H1 (cell line): ENCODE measurements at regions not wholly inside any gene's neighbourhood (a gene's known extent, or its start where the extent isn't known, plus 50 kb on each side); places are given as distances from the start of the nearest gene placed in this dataset.

ENCODE experiments used
- CTCF ChIA-PET: fragments of 300-600 bp; sonication (Branson Sonifier 250); formaldehyde crosslinking; loops from one replicate; lab custom pipeline; 2021; ENCODE audit not compliant: partially characterized antibody; lab: Charles Lee
- POLR2A ChIA-PET: fragments of 300-600 bp; sonication (Branson Sonifier 250); formaldehyde crosslinking; loops from one replicate; lab custom pipeline; 2021; ENCODE audit warnings: inconsistent platforms; ENCODE audit not compliant: partially characterized antibody; lab: Charles Lee
- DNase-seq, 2 experiments: peaks; one replicate each; pipeline versions ENCODE4 v3.0.0 to v3.0.0-alpha.2; 2010 to 2022; ENCODE audit warnings: low spot score in 2 of 2, low read depth in 1 of 2, mixed read lengths in 1 of 2
- FAIRE-seq: peaks from 2 replicates; lab custom pipeline; 2011; peaks lifted over from hg19 to GRCh38; lab: Jason Lieb, UNC
- H2AFZ ChIP-seq: 2 replicates; pipeline ENCODE4 v1.8.1; 2012; ENCODE audit warnings: low read length, inconsistent platforms
- H2AK5ac ChIP-seq: 2 replicates; pipeline ENCODE4 v1.6.1; 2013; ENCODE audit warnings: low read depth, low read length
- H2BK120ac ChIP-seq: replicated peaks from 2 replicates; pipeline ENCODE3; 2013; ENCODE audit warnings: low read depth, low read length, inconsistent platforms
- H2BK12ac ChIP-seq: 2 replicates; pipeline ENCODE4 v1.6.1; 2013; ENCODE audit warnings: low read depth, low read length
- H2BK15ac ChIP-seq: 2 replicates; pipeline ENCODE4 v1.6.1; 2013; ENCODE audit warnings: low read length
- H2BK20ac ChIP-seq: 2 replicates; pipeline ENCODE4 v1.6.1; 2013; ENCODE audit warnings: low read length
- H2BK5ac ChIP-seq: 2 replicates; pipeline ENCODE4 v1.6.1; 2013; ENCODE audit warnings: low read depth, low read length
- H3K14ac ChIP-seq: 2 replicates; pipeline ENCODE4 v1.6.1; 2013; ENCODE audit warnings: inconsistent platforms; ENCODE audit not compliant: insufficient read length
- H3K18ac ChIP-seq: 2 replicates; pipeline ENCODE4 v1.6.1; 2013; ENCODE audit warnings: low read length; ENCODE audit errors: extremely low read depth
- H3K23ac ChIP-seq: 2 replicates; pipeline ENCODE4 v1.6.1; 2013; ENCODE audit warnings: inconsistent platforms; ENCODE audit not compliant: insufficient read length
- H3K23me2 ChIP-seq: 2 replicates; pipeline ENCODE4 v1.6.1; 2013; ENCODE audit warnings: low read depth, low read length
- H3K27ac ChIP-seq: 2 replicates; pipeline ENCODE4 v1.6.1; 2011; ENCODE audit warnings: low read depth, low read length, inconsistent platforms
- H3K27me3 ChIP-seq, 4 experiments: replicated peaks in 1 of 4; 1 replicate in 1 of 4; 2 replicates in 3 of 4; pipeline versions ENCODE4 v1.6.1 to v1.8.1; 2011 to 2013; ENCODE audit warnings: low read length in 3 of 4, mild to moderate bottlenecking in 3 of 4, inconsistent platforms in 2 of 4, mixed read lengths in 2 of 4, moderate library complexity in 1 of 4; ENCODE audit not compliant: control insufficient read depth in 3 of 4, insufficient read depth in 3 of 4; ENCODE audit errors: extremely low read depth in 1 of 4
- H3K36me3 ChIP-seq, 4 experiments: 2 replicates each; pipeline versions ENCODE4 v1.6.1 to v1.8.1; 2011 to 2013; ENCODE audit warnings: mild to moderate bottlenecking in 4 of 4, low read length in 3 of 4, moderate library complexity in 2 of 4, control low read depth in 1 of 4, inconsistent platforms in 1 of 4; ENCODE audit not compliant: insufficient read depth in 4 of 4, control insufficient read depth in 2 of 4
- H3K4ac ChIP-seq: replicated peaks from 2 replicates; pipeline ENCODE3; 2013; ENCODE audit warnings: low read length, low read depth, mixed read lengths, inconsistent platforms; ENCODE audit not compliant: insufficient read length
- H3K4me1 ChIP-seq, 4 experiments: replicated peaks in 1 of 4; 1 replicate in 1 of 4; 2 replicates in 3 of 4; pipeline versions ENCODE4 v1.6.1 to v1.8.1; 2011 to 2013; ENCODE audit warnings: low read length in 3 of 4, inconsistent platforms in 2 of 4, mixed read lengths in 1 of 4; ENCODE audit not compliant: insufficient read depth in 4 of 4, control insufficient read depth in 3 of 4
- H3K4me2 ChIP-seq, 2 experiments: 2 replicates each; pipeline versions ENCODE4 v1.6.1 to v1.8.1; 2011 to 2013; ENCODE audit warnings: low read depth in 2 of 2, low read length in 2 of 2, control low read depth in 1 of 2, inconsistent platforms in 1 of 2, mild to moderate bottlenecking in 1 of 2; ENCODE audit not compliant: insufficient read depth in 1 of 2
- H3K4me3 ChIP-seq, 4 experiments: fragments of 200-600, 300-600 bp in 1 of 4; sonication (generic), shearing (Covaris generic), sonication (Bioruptor Twin) in 1 of 4; 2 replicates each; pipeline versions ENCODE4 v1.5.1 to v1.8.1; 2011 to 2016; ENCODE audit warnings: low read length in 4 of 4, low read depth in 3 of 4, control low read depth in 2 of 4, inconsistent platforms in 2 of 4, mild to moderate bottlenecking in 2 of 4, mixed read lengths in 1 of 4, moderate library complexity in 1 of 4; ENCODE audit not compliant: insufficient read depth in 2 of 4; ENCODE audit errors: extremely low read depth in 1 of 4
- H3K56ac ChIP-seq: replicated peaks from 2 replicates; pipeline ENCODE3; 2013; ENCODE audit warnings: low read depth, mild to moderate bottlenecking, mixed read lengths, low read length, inconsistent platforms; ENCODE audit not compliant: insufficient read length
- H3K79me1 ChIP-seq: 2 replicates; pipeline ENCODE4 v1.6.1; 2013; ENCODE audit warnings: low read depth, low read length, control low read depth
- H3K79me2 ChIP-seq, 2 experiments: 2 replicates each; pipeline versions ENCODE4 v1.6.1 to v1.8.1; 2012 to 2013; ENCODE audit warnings: low read length in 2 of 2, mild to moderate bottlenecking in 2 of 2, inconsistent platforms in 1 of 2; ENCODE audit not compliant: insufficient read depth in 2 of 2, control insufficient read depth in 1 of 2
- H3K9ac ChIP-seq, 4 experiments: replicated peaks in 1 of 4; 1 replicate in 1 of 4; 2 replicates in 3 of 4; pipeline versions ENCODE4 v1.6.1 to v1.8.1; 2011 to 2013; ENCODE audit warnings: low read depth in 3 of 4, low read length in 3 of 4, control low read depth in 2 of 4, mild to moderate bottlenecking in 2 of 4, moderate library complexity in 2 of 4, inconsistent platforms in 1 of 4; ENCODE audit errors: extremely low read depth in 1 of 4
- H3K9me3 ChIP-seq, 2 experiments: 2 replicates each; pipeline versions ENCODE4 v1.6.1 to v1.8.1; 2012 to 2013; ENCODE audit warnings: mild to moderate bottlenecking in 2 of 2, moderate library complexity in 2 of 2, control low read depth in 1 of 2, inconsistent platforms in 1 of 2, low read depth in 1 of 2, low read length in 1 of 2, mixed read lengths in 1 of 2; ENCODE audit not compliant: insufficient read depth in 2 of 2
- H4K20me1 ChIP-seq, 2 experiments: replicated peaks in 1 of 2; 2 replicates each; pipeline versions ENCODE3 to v1.8.1; 2011 to 2013; ENCODE audit warnings: inconsistent platforms in 2 of 2, low read length in 2 of 2, mild to moderate bottlenecking in 1 of 2; ENCODE audit not compliant: insufficient read depth in 2 of 2, control insufficient read depth in 1 of 2
- H4K5ac ChIP-seq: 2 replicates; pipeline ENCODE4 v1.6.1; 2013; ENCODE audit warnings: low read length, low read depth, mixed read lengths, inconsistent platforms; ENCODE audit not compliant: insufficient read length
- H4K8ac ChIP-seq: 2 replicates; pipeline ENCODE4 v1.8.0; 2013; ENCODE audit warnings: mild to moderate bottlenecking, moderate library complexity, low read length, inconsistent platforms; ENCODE audit not compliant: insufficient read depth; ENCODE audit errors: extremely low read depth
- H4K91ac ChIP-seq: replicated peaks from 2 replicates; pipeline ENCODE3; 2013; ENCODE audit warnings: low read length, mixed read lengths, inconsistent platforms; ENCODE audit not compliant: insufficient read length
- EZH2 ChIP-seq: fragments of 200-600 bp; sonication (generic); IDR thresholded peaks from 2 replicates; pipeline ENCODE4 v1.7.1; 2012; ENCODE audit warnings: low read depth, mild to moderate bottlenecking, moderate library complexity, low read length, inconsistent platforms; ENCODE audit not compliant: severe bottlenecking
- HDAC6 ChIP-seq: IDR thresholded peaks from one replicate; pipeline ENCODE4 v1.7.1; 2012; ENCODE audit warnings: low read depth, mild to moderate bottlenecking, inconsistent platforms, low read length, moderate library complexity
- RNF2 ChIP-seq: fragments of 200-900, 300-1000 bp; sonication (generic); IDR thresholded peaks from 2 replicates; pipeline ENCODE4 v1.7.1; 2016; ENCODE audit warnings: borderline replicate concordance, low read depth, mild to moderate bottlenecking, antibody characterized with exemption, low read length; ENCODE audit not compliant: poor library complexity, severe bottlenecking; ENCODE audit errors: missing control alignments
- TCF12 ChIP-seq: IDR thresholded peaks from 2 replicates; pipeline ENCODE4 v1.6.1; 2011; ENCODE audit warnings: low read depth, mild to moderate bottlenecking, low read length
- WGBS, 2 experiments: shearing (Covaris generic) in 1 of 2; methylation state at CpG; one replicate each; pipeline versions ENCODE4 v1.1.6 to v1.1.7; 2013 to 2015; ENCODE audit warnings: low lambda C conversion rate in 2 of 2, mixed read lengths in 2 of 2, inconsistent platforms in 1 of 2, low coverage in 1 of 2, missing lambda C conversion rate in 1 of 2; ENCODE audit not compliant: insufficient replicate concordance in 2 of 2, insufficient coverage in 1 of 2, insufficient read length in 1 of 2; ENCODE audit errors: extremely low coverage in 1 of 2, missing lambda C conversion rate in 1 of 2; 5-methylcytosine and 5-hydroxymethylcytosine counted together
- TF ChIP-seq, protein P1 (sequence below): IDR thresholded peaks from 2 replicates; pipeline ENCODE4 v1.6.1; 2012; ENCODE audit warnings: inconsistent platforms
- TF ChIP-seq, protein P2 (sequence below): IDR thresholded peaks from 2 replicates; pipeline ENCODE4 v1.6.1; 2012; ENCODE audit warnings: inconsistent platforms
- TF ChIP-seq, protein P3 (sequence below): IDR thresholded peaks from 2 replicates; pipeline ENCODE4 v1.6.1; 2011; ENCODE audit warnings: low read depth, mild to moderate bottlenecking, low read length; ENCODE audit not compliant: insufficient read depth

DNA sequence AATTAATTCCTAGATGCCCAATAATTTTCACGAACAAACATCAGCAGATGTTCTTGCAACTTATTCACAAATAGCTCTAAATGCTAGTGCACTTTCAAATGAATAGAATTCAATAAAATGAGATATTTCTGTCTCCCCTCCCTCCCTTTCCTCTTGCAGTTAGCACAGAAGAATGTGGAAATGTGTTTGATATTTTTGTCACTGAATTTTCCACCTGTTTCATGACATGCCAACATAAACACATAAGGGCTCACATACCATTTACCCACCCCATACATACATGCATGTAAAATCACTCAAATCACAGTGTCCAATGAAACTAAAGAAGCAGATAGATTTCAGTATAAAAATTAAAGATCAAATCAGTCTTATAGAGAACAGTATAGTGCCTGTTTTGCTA lies 746.9 kb upstream of the MARCKS start:
- Histone ChIP-seq H4K8ac (no peak overlapping the region), H2BK120ac (no peak overlapping the region), H4K5ac (no peak overlapping the region), H2BK15ac (no peak overlapping the region), H3K27me3 (no peaks in the 10 kb centered on the region), H3K18ac (no peak overlapping the region), H3K23ac (no peak overlapping the region), H4K91ac (no peak overlapping the region), H3K4me3 (no peak overlapping the region), H3K56ac (no peak overlapping the region), H3K23me2 (no peaks in the 10 kb centered on the region), H4K20me1 (no peaks in the 10 kb centered on the region), H3K79me1 (no peaks in the 10 kb centered on the region), H3K27ac (no peak overlapping the region), H3K79me2 (no peaks in the 10 kb centered on the region), H3K14ac (no peak overlapping the region), H3K4me1 (no peaks in the 10 kb centered on the region), H2AK5ac (no peak overlapping the region), H2BK5ac (no peak overlapping the region), H2AFZ (no peak overlapping the region), H3K9me3 (no peaks in the 10 kb centered on the region; a peak in 1 of 4 replicates), H2BK12ac (no peak overlapping the region), H3K4ac (no peak overlapping the region), H3K4me2 (no peak overlapping the region), H3K9ac (no peak overlapping the region), H2BK20ac (no peak overlapping the region), H3K36me3 (no peaks in the 10 kb centered on the region)
- TF ChIP-seq EZH2 (no peak), RNF2 (no peak), HDAC6 (no peak), TCF12 (no peak)
- TF ChIP-seq, protein P1, sequence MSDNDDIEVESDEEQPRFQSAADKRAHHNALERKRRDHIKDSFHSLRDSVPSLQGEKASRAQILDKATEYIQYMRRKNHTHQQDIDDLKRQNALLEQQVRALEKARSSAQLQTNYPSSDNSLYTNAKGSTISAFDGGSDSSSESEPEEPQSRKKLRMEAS = no peak
- TF ChIP-seq, protein P2, sequence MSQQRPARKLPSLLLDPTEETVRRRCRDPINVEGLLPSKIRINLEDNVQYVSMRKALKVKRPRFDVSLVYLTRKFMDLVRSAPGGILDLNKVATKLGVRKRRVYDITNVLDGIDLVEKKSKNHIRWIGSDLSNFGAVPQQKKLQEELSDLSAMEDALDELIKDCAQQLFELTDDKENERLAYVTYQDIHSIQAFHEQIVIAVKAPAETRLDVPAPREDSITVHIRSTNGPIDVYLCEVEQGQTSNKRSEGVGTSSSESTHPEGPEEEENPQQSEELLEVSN = no peak
- TF ChIP-seq, protein P3, sequence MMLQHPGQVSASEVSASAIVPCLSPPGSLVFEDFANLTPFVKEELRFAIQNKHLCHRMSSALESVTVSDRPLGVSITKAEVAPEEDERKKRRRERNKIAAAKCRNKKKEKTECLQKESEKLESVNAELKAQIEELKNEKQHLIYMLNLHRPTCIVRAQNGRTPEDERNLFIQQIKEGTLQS = no peak
- ChIA-PET CTCF (interaction anchor here (0.6 kb wide), 1 partner anchor 359 kb away, joined by 3 read pairs; no protein-coding TSS in a partner anchor), POLR2A (no interaction called here)
- no peak for FAIRE-seq
- DNase-seq = no peak
- 100% methylated on average over 1 of the region's 1 CpG; no CpG with 5 or more reads in 1 of the 2 experiments for WGBS, 2 experiments
